Amygdala (tissue), 56 donors: ENCODE measurements at regions not wholly inside any gene's neighbourhood (a gene's known extent, or its start where the extent isn't known, plus 50 kb on each side); places are given as distances from the start of the nearest gene placed in this dataset.
A peak's percentile ranks its signal among the peaks of the same experiment; 100 is the strongest.
"Not testable (repeated sequence)": the region's sequence is repeated elsewhere in the genome, so short reads cannot be mapped to it uniquely, and the experiment has no call there.

Experiments used
- DNase-seq, 56 donors: peaks; one replicate each; lab custom pipeline; 2025; lab: John Stamatoyannopoulos, UW

- DNase-seq = no peak
Observed at GRCh38 chr5:155665361-155665760, 651.8 kb downstream of the KIF4B start.

- not testable (repeated sequence) for DNase-seq
Observed at GRCh38 chr5:155672001-155672400, 655.0 kb upstream of the SGCD start.

DNA sequence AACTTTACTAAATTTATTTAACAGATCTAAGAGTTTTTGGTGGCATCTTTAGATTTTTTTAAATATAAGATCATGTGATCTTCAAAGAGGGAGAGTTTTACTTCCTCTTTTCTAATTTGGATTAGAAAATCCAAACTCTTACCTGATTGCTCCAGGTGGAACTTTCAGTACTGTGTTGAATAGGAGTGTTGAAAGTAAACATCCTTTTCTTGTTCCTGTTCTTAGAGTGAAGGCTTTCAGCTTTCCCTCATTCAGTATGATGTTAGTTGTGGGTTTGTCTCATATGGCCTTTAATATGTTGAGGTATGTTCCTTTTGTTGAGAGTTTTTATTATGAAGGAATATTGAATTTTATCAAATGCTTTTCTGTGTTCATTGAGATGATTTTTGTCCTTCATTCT lies 650.0 kb upstream of the SGCD start:
- DNase-seq = no peak

- no peak for DNase-seq
Observed at GRCh38 chr5:155678371-155678770, 648.6 kb upstream of the SGCD start.

- DNase-seq = no peak
Observed at GRCh38 chr5:155679530-155679929, 647.4 kb upstream of the SGCD start.

GRCh38 chr5:155684417-155684816 lies 642.5 kb upstream of the SGCD start:
- no peak for DNase-seq

DNA sequence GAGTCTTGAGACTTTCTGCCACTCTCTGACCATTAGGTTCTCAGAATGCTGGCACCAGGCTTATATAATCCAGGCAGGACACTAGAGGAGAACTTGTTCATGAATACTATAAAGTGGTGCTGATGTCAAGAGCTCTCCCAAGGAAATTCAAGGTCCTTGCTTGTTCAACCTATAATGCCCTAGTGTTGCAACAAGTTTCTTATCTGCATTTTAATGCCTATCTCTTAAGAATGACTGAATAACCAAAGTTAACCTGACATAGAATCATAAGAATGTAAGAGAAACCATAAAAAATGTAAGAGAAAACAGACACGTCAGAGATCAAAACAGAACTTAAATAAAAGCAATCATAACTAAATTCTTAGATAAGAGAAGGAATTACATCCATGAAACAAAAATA lies 640.8 kb upstream of the SGCD start:
- no peak for DNase-seq

GRCh38 chr5:155689406-155689805 lies 637.6 kb upstream of the SGCD start:
- no peak for DNase-seq

GRCh38 chr5:155696362-155696761 lies 630.6 kb upstream of the SGCD start:
- no peak for DNase-seq

DNA sequence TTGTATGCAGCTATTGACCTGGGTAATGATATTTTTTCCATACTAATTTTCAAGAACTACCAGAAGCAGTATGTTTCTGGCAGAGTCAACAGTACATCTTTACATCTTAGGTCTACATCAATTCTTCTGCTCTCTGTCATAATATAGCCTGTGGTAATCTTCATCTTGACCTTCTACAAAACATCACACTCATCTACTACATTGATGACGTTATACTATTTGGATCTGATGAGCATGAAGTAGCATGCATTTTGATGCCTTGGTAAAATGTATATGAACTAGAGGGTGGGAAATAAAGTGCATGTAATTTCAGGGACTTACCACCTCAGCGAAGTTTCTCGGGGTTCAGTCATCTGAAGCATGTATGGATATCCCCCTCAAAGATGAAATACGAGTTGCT lies 629.7 kb upstream of the SGCD start:
- no peak for DNase-seq

DNA sequence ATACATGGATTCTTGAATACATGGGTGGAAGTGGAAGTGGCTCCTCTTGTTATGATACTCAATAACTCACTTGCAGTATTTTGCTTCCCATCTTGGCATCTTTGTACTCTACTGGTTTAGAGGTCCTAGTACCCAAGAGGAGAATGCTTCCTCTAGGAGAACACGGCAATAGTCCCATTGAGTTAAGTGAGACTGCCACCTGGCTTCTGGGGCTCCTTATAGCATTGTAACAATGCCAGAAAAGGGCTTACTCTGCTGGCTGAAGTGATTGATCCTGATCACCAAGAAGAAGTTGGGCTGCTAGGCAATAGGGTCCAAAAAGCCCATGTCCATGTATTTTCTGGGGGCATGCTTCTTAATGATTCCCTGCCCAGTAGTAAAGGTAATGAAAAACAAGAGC lies 627.6 kb upstream of the SGCD start:
- DNase-seq = no peak

DNA sequence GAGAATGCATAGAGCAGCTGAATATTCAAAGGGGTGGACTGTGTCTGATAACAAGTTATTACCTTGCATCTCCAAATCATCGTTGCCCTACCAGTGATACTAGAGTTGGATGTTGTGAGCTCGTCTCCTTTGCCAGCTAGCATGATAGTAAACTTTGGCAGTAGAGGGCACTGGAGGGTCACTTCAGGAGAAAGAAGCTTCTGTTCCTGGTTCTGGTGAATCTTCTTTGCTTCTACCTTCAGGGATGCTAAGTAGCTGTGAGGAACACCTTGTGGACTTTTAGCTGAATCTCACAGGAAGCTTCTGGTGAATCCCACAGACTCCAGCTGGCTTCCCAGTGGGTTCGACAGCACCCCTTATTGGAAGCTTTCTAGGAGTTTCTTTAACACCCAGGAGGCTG lies 626.6 kb upstream of the SGCD start:
- no peak for DNase-seq

- DNase-seq = no peak
Observed at GRCh38 chr5:155711882-155712281, 615.1 kb upstream of the SGCD start.

GRCh38 chr5:155714435-155714834 lies 612.5 kb upstream of the SGCD start:
- not testable (repeated sequence) for DNase-seq

GRCh38 chr5:155726267-155726666 lies 600.7 kb upstream of the SGCD start:
- no peak for DNase-seq

DNA sequence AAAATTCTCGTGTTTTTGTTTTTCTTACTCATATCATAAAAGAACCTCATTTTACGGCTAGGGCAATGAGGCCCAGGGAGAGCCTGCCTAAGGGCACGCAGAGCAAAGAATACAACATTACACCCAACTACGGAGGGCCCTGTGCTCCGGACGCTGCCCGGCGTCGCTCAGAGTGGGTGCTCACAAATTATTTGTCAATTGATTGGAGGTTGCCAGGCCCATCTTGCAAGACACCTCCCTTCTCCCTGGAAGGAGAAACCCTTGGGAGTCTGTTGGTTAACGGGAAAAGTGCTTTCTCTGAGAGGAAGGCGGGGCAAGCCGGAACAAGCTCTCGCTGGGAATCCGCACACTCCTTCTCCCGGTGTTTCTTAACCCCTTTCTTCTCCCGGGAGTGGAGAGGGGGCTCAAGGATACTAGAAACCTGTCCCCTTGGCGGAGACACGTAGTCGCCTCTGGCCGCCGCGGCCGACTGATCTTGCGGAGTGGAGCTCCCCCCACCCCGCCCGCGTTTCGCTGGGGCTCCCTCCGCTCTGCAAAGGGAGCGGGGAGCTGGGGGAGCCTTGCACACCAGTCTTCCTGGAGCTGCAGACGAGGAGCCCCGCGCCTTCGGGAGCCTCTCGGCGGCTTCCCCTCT lies 599.3 kb upstream of the SGCD start:
- DNase-seq = peak in 22 of 56 donors; percentile 6 to 79 (median 38)

GRCh38 chr5:155728146-155728856 lies 598.7 kb upstream of the SGCD start:
- peak in 50 of 56 donors; percentile 5 to 78 (median 46) for DNase-seq

- DNase-seq = peak in 46 of 56 donors; percentile 7 to 73 (median 45)
Observed at GRCh38 chr5:155728857-155729683, 597.9 kb upstream of the SGCD start.

DNA sequence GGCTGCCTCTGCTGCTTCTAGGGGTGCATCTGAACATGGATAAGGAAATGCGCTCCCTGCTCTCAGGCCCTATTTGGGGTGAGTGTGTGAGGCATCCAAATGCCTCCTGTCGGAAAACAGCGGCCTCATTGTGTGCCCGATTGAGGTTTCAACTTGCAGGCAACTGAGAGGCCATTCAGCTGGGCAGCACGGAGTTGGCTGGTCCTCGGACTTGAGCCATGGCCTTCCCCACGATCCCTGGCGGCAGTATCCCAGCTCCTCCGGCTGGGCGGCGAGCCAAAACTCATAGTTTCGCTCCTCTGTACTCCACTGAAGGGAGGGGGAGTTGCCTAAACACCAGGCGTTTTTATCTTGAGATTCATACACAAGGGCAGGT lies 597.3 kb upstream of the SGCD start:
- peak in 55 of 56 donors; percentile 5 to 85 (median 70) for DNase-seq

GRCh38 chr5:155732587-155733376 lies 594.2 kb upstream of the SGCD start:
- DNase-seq = no peak

DNA sequence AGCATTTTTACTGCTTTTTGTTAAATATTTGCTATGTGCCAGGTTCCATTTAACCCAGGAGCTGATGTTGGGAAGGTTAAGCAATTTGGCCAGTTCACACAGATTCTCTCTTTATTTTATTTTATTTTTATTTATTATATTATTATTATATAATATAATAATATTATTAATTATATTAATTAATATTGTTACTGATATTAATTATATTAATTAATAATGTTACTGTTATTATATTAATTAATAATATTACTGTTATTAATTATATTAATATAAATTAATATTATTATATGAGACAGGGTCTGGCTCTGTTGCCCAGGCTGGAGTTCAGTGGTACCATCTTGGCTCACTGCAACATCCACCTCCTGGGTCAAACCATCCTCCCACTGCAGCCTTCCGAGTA lies 593.0 kb upstream of the SGCD start:
- no peak for DNase-seq
